BLaER1 treated with 17β-estradiol and CSF1 and Interleukin-3, amounts not matched to agents 10 nM and 100 nM (cell line): ENCODE measurements at regions not wholly inside any gene's neighbourhood (a gene's known extent, or its start where the extent isn't known, plus 50 kb on each side); places are given as distances from the start of the nearest gene placed in this dataset.
A peak's percentile ranks its signal among the peaks of the same experiment; 100 is the strongest.

Experiments
- H3K27ac ChIP-seq, 11 experiments: shearing (Covaris generic); formaldehyde crosslinking; 2 replicates each; pipeline ENCODE4 v1.8.1; 2022
- H3K27me3 ChIP-seq, 11 experiments: shearing (Covaris generic); formaldehyde crosslinking; 2 replicates each; pipeline ENCODE4 v1.8.1; 2022
- H3K36me3 ChIP-seq, 11 experiments: shearing (Covaris generic); formaldehyde crosslinking; 2 replicates each; pipeline ENCODE4 v1.8.1; 2022
- H3K4me1 ChIP-seq, 10 experiments: shearing (Covaris generic); formaldehyde crosslinking; 2 replicates each; pipeline ENCODE4 v1.8.1; 2022
- H3K4me2 ChIP-seq, 11 experiments: shearing (Covaris generic); formaldehyde crosslinking; 2 replicates each; pipeline ENCODE4 v1.8.1; 2022
- H3K4me3 ChIP-seq, 10 experiments: shearing (Covaris generic); formaldehyde crosslinking; 2 replicates each; pipeline ENCODE4 v1.8.1; 2022
- H3K9ac ChIP-seq, 11 experiments: shearing (Covaris generic); formaldehyde crosslinking; 2 replicates each; pipeline ENCODE4 v1.8.1; 2022
- H3K9me3 ChIP-seq, 11 experiments: shearing (Covaris generic); formaldehyde crosslinking; replicated peaks in 1 of 11; 2 replicates each; pipeline ENCODE4 v1.8.1; 2022
- H4K20me1 ChIP-seq, 11 experiments: shearing (Covaris generic); formaldehyde crosslinking; 2 replicates each; pipeline ENCODE4 v1.8.1; 2022
- Cebpa-rat ChIP-seq, 11 experiments: shearing (Covaris generic); IDR thresholded peaks; 2 replicates each; pipeline ENCODE4 v1.8.1; 2022

GRCh38 chr6:71471718-71472117, 183.1 kb downstream of the OGFRL1 start:
- Histone ChIP-seq H3K4me2 (no peak overlapping the region), H4K20me1 (no peaks in the 10 kb centered on the region), H3K9ac (no peak overlapping the region), H3K27ac (no peak overlapping the region), H3K4me1 (peaks cover 0 to 10% (median 4%) of the 10 kb centered on the region in 10 experiments; a peak in 9 of 20 replicates), H3K36me3 (no peaks in the 10 kb centered on the region), H3K9me3 (peaks cover 0 to 22% (median 15%) of the 10 kb centered on the region in 11 experiments; a peak in 17 of 22 replicates), H3K27me3 (no peaks in the 10 kb centered on the region), H3K4me3 (no peak overlapping the region)
- TF ChIP-seq Cebpa-rat (IDR thresholded peaks at IDR 0.05): no peak

GRCh38 chr6:71473926-71474325, 185.3 kb downstream of the OGFRL1 start:
- Histone ChIP-seq H3K36me3 (no peaks in the 10 kb centered on the region), H3K27ac (no peak overlapping the region), H3K27me3 (no peaks in the 10 kb centered on the region), H4K20me1 (no peaks in the 10 kb centered on the region), H3K9ac (no peak overlapping the region), H3K4me3 (no peak overlapping the region), H3K9me3 (peaks cover 0 to 16% (median 8%) of the 10 kb centered on the region in 11 experiments; a peak in 10 of 22 replicates), H3K4me1 (peaks cover 5 to 29% (median 10%) of the 10 kb centered on the region in 10 experiments), H3K4me2 (0 out of 22 replicates have a peak overlapping the region, but pooled peaks of 1 of the 11 experiments have one; percentile 15)
- TF ChIP-seq Cebpa-rat (IDR thresholded peaks at IDR 0.05): no peak

- TF ChIP-seq Cebpa-rat (IDR thresholded peaks at IDR 0.05): no peak
- H3K27ac ChIP-seq: no peak overlapping the region
- peaks cover 0 to 7% (median 2%) of the 10 kb centered on the region in 11 experiments; a peak in 7 of 22 replicates for H3K9me3 ChIP-seq
- no peaks in the 10 kb centered on the region for H3K36me3 ChIP-seq
- no peaks in the 10 kb centered on the region for H3K27me3 ChIP-seq
- peaks cover 9 to 34% (median 12%) of the 10 kb centered on the region in 10 experiments for H3K4me1 ChIP-seq
- no peak overlapping the region for H3K9ac ChIP-seq
- no peaks in the 10 kb centered on the region for H4K20me1 ChIP-seq
- no peak overlapping the region for H3K4me2 ChIP-seq
- H3K4me3 ChIP-seq: no peak overlapping the region
Observed at GRCh38 chr6:71474942-71475341, 186.3 kb downstream of the OGFRL1 start.

GRCh38 chr6:71476371-71476770, 187.8 kb downstream of the OGFRL1 start:
- no peaks in the 10 kb centered on the region for H3K36me3 ChIP-seq
- no peak for TF ChIP-seq Cebpa-rat (IDR thresholded peaks at IDR 0.05)
- H3K4me3 ChIP-seq: no peak overlapping the region
- H4K20me1 ChIP-seq: no peaks in the 10 kb centered on the region
- H3K4me1 ChIP-seq: peaks cover 14 to 48% (median 22%) of the 10 kb centered on the region in 10 experiments
- H3K4me2 ChIP-seq: no peak overlapping the region; a peak in 1 of 22 replicates
- no peak overlapping the region for H3K9ac ChIP-seq
- no peaks in the 10 kb centered on the region for H3K27me3 ChIP-seq
- no peak overlapping the region for H3K27ac ChIP-seq
- peaks cover 0 to 4% (median 0%) of the 10 kb centered on the region in 11 experiments; a peak in 1 of 22 replicates for H3K9me3 ChIP-seq

GRCh38 chr6:71476872-71477271, 188.3 kb downstream of the OGFRL1 start:
- Histone ChIP-seq H3K9me3 (peaks cover 0 to 4% (median 0%) of the 10 kb centered on the region in 11 experiments; a peak in 1 of 22 replicates), H3K27me3 (no peaks in the 10 kb centered on the region)

GRCh38 chr6:71478834-71479541, 190.4 kb downstream of the OGFRL1 start:
- no peak for TF ChIP-seq Cebpa-rat (IDR thresholded peaks at IDR 0.05)
- Histone ChIP-seq H3K4me2 (peak overlapping the region; percentile 11 to 89 (median 52); a peak in 21 of 22 replicates), H3K4me1 (peaks cover 21 to 74% (median 32%) of the 10 kb centered on the region in 10 experiments), H3K27ac (peak overlapping the region in 8 of 11 experiments; percentile 6 to 85 (median 47); a peak in 10 of 22 replicates), H3K36me3 (no peaks in the 10 kb centered on the region), H3K27me3 (no peaks in the 10 kb centered on the region), H4K20me1 (no peaks in the 10 kb centered on the region), H3K9ac (peak overlapping the region in 3 of 11 experiments; percentile 60 to 66 (median 64); a peak in 6 of 22 replicates), H3K4me3 (no peak overlapping the region; a peak in 1 of 20 replicates), H3K9me3 (peaks cover 0 to 4% (median 0%) of the 10 kb centered on the region in 11 experiments; a peak in 1 of 22 replicates)

More at GRCh38 chr6:71476872-71477271, 188.3 kb downstream of the OGFRL1 start:
- no peaks in the 10 kb centered on the region for H4K20me1 ChIP-seq
- H3K9ac ChIP-seq: no peak overlapping the region
- peaks cover 14 to 53% (median 23%) of the 10 kb centered on the region in 10 experiments for H3K4me1 ChIP-seq
- H3K4me3 ChIP-seq: no peak overlapping the region
- H3K36me3 ChIP-seq: no peaks in the 10 kb centered on the region
- peak overlapping the region in 2 of 11 experiments; percentile 41 to 82; a peak in 5 of 22 replicates for H3K27ac ChIP-seq
- no peak for TF ChIP-seq Cebpa-rat (IDR thresholded peaks at IDR 0.05)
- H3K4me2 ChIP-seq: peak overlapping the region in 3 of 11 experiments; percentile 58 to 89 (median 75); a peak in 5 of 22 replicates

- peak overlapping the region in 6 of 11 experiments; percentile 0 to 89 (median 43); a peak in 8 of 22 replicates for H3K4me2 ChIP-seq
- no peak overlapping the region for H3K9ac ChIP-seq
- no peak for TF ChIP-seq Cebpa-rat (IDR thresholded peaks at IDR 0.05)
- peaks cover 25 to 79% (median 42%) of the 10 kb centered on the region in 10 experiments for H3K4me1 ChIP-seq
- H3K27me3 ChIP-seq: no peaks in the 10 kb centered on the region
- no peaks in the 10 kb centered on the region for H3K36me3 ChIP-seq
- peaks cover 0 to 4% (median 0%) of the 10 kb centered on the region in 11 experiments; a peak in 1 of 22 replicates for H3K9me3 ChIP-seq
- H3K4me3 ChIP-seq: no peak overlapping the region
- peak overlapping the region in 1 of 11 experiments; percentile 30; a peak in 3 of 22 replicates for H3K27ac ChIP-seq
- no peaks in the 10 kb centered on the region for H4K20me1 ChIP-seq
Observed at GRCh38 chr6:71480577-71480976, 192.0 kb downstream of the OGFRL1 start.

- H3K9ac ChIP-seq: no peak overlapping the region
- H3K27me3 ChIP-seq: no peaks in the 10 kb centered on the region
- no peak overlapping the region for H3K4me3 ChIP-seq
- H4K20me1 ChIP-seq: no peaks in the 10 kb centered on the region
- peak overlapping the region in 1 of 11 experiments; percentile 30; a peak in 3 of 22 replicates for H3K27ac ChIP-seq
- H3K36me3 ChIP-seq: no peaks in the 10 kb centered on the region
- peak overlapping the region in 7 of 11 experiments; percentile 0 to 89 (median 26); a peak in 7 of 22 replicates for H3K4me2 ChIP-seq
- peaks cover 0 to 4% (median 0%) of the 10 kb centered on the region in 11 experiments; a peak in 1 of 22 replicates for H3K9me3 ChIP-seq
- no peak for TF ChIP-seq Cebpa-rat (IDR thresholded peaks at IDR 0.05)
- H3K4me1 ChIP-seq: peaks cover 28 to 80% (median 45%) of the 10 kb centered on the region in 10 experiments
Observed at GRCh38 chr6:71481011-71481410, 192.4 kb downstream of the OGFRL1 start.

- H3K9me3 ChIP-seq: peaks cover 0 to 4% (median 0%) of the 10 kb centered on the region in 11 experiments; a peak in 1 of 22 replicates
Observed at GRCh38 chr6:71481801-71482200, 193.2 kb downstream of the OGFRL1 start.

More at GRCh38 chr6:71481801-71482200, 193.2 kb downstream of the OGFRL1 start:
- Histone ChIP-seq H3K4me1 (peaks cover 36 to 86% (median 53%) of the 10 kb centered on the region in 10 experiments), H4K20me1 (no peaks in the 10 kb centered on the region), H3K4me2 (peak overlapping the region in 3 of 11 experiments; percentile 60 to 89 (median 75); a peak in 6 of 22 replicates), H3K9ac (no peak overlapping the region), H3K4me3 (no peak overlapping the region), H3K27ac (no peak overlapping the region), H3K36me3 (no peaks in the 10 kb centered on the region), H3K27me3 (no peaks in the 10 kb centered on the region)
- no peak for TF ChIP-seq Cebpa-rat (IDR thresholded peaks at IDR 0.05)
